Neural progenitor cell (in vitro differentiated cells): ENCODE measurements at regions not wholly inside any gene's neighbourhood (a gene's known extent, or its start where the extent isn't known, plus 50 kb on each side); places are given as distances from the start of the nearest gene placed in this dataset.

Experiments
- EZH2 ChIP-seq: fragments of 200-600 bp; sonication (generic); IDR thresholded peaks from 2 replicates; pipeline ENCODE4 v1.6.1; 2017; ENCODE audit warnings: antibody characterized with exemption, mild to moderate bottlenecking, moderate library complexity
- TF ChIP-seq, protein P1 (sequence below): fragments of 200-600 bp; sonication (generic); IDR thresholded peaks from 2 replicates; pipeline ENCODE4 v1.5.1; 2017; ENCODE audit warnings: antibody characterized with exemption, mild to moderate bottlenecking

GRCh38 chr2:176747928-176748327, 464.7 kb upstream of the HNRNPA3 start:
- TF ChIP-seq EZH2 = no peak
- TF ChIP-seq, protein P1, sequence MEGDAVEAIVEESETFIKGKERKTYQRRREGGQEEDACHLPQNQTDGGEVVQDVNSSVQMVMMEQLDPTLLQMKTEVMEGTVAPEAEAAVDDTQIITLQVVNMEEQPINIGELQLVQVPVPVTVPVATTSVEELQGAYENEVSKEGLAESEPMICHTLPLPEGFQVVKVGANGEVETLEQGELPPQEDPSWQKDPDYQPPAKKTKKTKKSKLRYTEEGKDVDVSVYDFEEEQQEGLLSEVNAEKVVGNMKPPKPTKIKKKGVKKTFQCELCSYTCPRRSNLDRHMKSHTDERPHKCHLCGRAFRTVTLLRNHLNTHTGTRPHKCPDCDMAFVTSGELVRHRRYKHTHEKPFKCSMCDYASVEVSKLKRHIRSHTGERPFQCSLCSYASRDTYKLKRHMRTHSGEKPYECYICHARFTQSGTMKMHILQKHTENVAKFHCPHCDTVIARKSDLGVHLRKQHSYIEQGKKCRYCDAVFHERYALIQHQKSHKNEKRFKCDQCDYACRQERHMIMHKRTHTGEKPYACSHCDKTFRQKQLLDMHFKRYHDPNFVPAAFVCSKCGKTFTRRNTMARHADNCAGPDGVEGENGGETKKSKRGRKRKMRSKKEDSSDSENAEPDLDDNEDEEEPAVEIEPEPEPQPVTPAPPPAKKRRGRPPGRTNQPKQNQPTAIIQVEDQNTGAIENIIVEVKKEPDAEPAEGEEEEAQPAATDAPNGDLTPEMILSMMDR = no peak
